Lower lobe of right lung (tissue), 2 donors: ENCODE measurements at regions not wholly inside any gene's neighbourhood (a gene's known extent, or its start where the extent isn't known, plus 50 kb on each side); places are given as distances from the start of the nearest gene placed in this dataset.

ENCODE experiments used
- ATAC-seq, 2 donors: fragments of 200-7000 bp; cut with Tn5 transposase; one replicate each; pipeline ENCODE4 v1.9.1; 2020 to 2022; ENCODE audit warnings: mild to moderate bottlenecking in 2 of 2, moderate library complexity in 2 of 2
- DNase-seq: peaks from one replicate; pipeline ENCODE4 v3.0.0-alpha.2; 2020
- H3K27ac ChIP-seq: fragments of 200-600 bp; one replicate; pipeline ENCODE4 v1.8.0; 2022
- H3K27me3 ChIP-seq: fragments of 200-600 bp; one replicate; pipeline ENCODE4 v1.8.0; 2022; ENCODE audit warnings: low read depth
- H3K36me3 ChIP-seq: fragments of 200-600 bp; one replicate; pipeline ENCODE4 v1.8.0; 2022; ENCODE audit warnings: mild to moderate bottlenecking
- H3K4me1 ChIP-seq: fragments of 200-600 bp; one replicate; pipeline ENCODE4 v1.8.0; 2022
- H3K4me3 ChIP-seq: fragments of 200-600 bp; one replicate; pipeline ENCODE4 v1.8.0; 2022; ENCODE audit warnings: mild to moderate bottlenecking
- H3K9me3 ChIP-seq: fragments of 200-600 bp; one replicate; pipeline ENCODE4 v1.8.0; 2022
- intact Hi-C: fragments of 100-400 bp; cut with DNase I; formaldehyde crosslinking; loops from one replicate; pipeline ENCODE4 v1.11.0; 2022
- TF ChIP-seq, protein P1 (sequence below): fragments of 200-600 bp; IDR thresholded peaks from one replicate; pipeline ENCODE4 v1.8.0; 2022; ENCODE audit warnings: antibody characterized with exemption, mild to moderate bottlenecking
- donor health status: DM: no; HTN: yes; CAD: no; lungs with severe emphysema.

DNA sequence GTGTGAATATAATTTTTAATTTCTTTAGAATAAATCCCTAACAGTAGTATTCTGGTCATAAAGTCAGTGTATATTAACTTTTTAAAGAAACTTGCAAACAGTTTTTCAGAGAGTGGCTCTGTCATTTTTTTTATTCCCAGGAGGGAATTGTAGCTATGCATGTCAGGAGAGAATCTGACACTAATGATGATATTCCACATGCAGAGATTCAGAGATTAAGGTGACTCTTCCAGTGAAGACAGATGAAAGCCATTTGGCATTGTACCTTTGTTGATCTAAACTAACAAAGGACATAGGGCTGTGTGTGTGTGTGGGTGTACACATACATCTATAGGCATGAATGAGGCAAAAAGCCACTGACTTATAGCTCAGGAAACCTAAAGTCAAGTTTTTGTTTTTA is 99.9 kb downstream of the TNFSF13B start:
- intact Hi-C loops, result no loop called here
- ATAC-seq, result no peak
- Histone ChIP-seq H3K27ac (no peak overlapping the region), H3K4me1 (no peaks in the 10 kb centered on the region), H3K4me3 (no peak overlapping the region), H3K27me3 (no peaks in the 10 kb centered on the region), H3K9me3 (peaks cover 4% of the 10 kb centered on the region), H3K36me3 (no peaks in the 10 kb centered on the region)
- no peak for DNase-seq
- TF ChIP-seq, protein P1, sequence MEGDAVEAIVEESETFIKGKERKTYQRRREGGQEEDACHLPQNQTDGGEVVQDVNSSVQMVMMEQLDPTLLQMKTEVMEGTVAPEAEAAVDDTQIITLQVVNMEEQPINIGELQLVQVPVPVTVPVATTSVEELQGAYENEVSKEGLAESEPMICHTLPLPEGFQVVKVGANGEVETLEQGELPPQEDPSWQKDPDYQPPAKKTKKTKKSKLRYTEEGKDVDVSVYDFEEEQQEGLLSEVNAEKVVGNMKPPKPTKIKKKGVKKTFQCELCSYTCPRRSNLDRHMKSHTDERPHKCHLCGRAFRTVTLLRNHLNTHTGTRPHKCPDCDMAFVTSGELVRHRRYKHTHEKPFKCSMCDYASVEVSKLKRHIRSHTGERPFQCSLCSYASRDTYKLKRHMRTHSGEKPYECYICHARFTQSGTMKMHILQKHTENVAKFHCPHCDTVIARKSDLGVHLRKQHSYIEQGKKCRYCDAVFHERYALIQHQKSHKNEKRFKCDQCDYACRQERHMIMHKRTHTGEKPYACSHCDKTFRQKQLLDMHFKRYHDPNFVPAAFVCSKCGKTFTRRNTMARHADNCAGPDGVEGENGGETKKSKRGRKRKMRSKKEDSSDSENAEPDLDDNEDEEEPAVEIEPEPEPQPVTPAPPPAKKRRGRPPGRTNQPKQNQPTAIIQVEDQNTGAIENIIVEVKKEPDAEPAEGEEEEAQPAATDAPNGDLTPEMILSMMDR, result no peak

DNA sequence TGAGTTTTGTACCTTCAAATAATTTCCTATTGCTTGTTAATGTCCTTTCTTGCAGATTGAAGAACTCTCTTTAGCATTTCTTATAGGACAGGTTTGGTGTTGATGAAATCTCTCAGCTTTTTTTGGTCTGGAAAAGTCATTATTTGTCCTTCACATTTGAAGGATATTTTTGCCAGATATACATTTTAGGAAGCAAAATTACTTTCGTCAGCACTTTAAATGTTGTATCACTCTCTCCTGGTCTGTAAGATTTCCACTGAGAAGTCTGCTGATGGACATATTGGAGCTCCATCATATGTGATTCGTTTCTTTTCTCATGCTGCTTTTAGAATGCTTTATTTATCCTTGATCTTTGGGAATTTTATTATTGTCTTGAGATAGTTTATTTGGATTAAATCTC is 105.5 kb downstream of the TNFSF13B start:
- DNase-seq (no peak), ATAC-seq (no peak)
- no peaks in the 10 kb centered on the region for H3K4me1 ChIP-seq
- H3K36me3 ChIP-seq, result no peaks in the 10 kb centered on the region
- intact Hi-C loops, result no loop called here
- H3K27me3 ChIP-seq, result no peaks in the 10 kb centered on the region
- TF ChIP-seq, protein P1, result no peak
- H3K27ac ChIP-seq, result no peak overlapping the region
- peaks cover 4% of the 10 kb centered on the region for H3K9me3 ChIP-seq
- no peak overlapping the region for H3K4me3 ChIP-seq

DNA sequence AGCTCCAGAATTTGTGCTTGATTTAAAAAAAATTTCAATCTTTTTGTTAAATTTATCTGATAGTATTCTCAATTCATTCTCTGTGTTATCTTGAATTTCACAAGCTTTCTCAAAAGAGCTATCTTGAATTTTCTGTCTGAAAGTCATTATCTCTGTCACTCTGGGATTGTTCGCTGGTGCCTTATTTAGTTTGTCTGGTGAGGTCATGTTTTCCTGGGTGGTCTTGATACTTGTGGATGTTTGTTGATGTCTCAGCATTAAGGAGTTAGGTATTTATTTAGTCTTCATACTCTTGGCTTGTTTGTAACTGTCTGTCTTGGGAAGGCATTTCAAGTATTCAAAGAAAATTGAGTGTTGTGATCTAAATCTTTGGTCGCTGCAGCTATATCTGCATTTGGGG is 106.3 kb downstream of the TNFSF13B start:
- DNase-seq (no peak), ATAC-seq (no peak)
- no peaks in the 10 kb centered on the region for H3K4me1 ChIP-seq
- no peak overlapping the region for H3K4me3 ChIP-seq
- no peaks in the 10 kb centered on the region for H3K36me3 ChIP-seq
- no peak overlapping the region for H3K27ac ChIP-seq
- H3K9me3 ChIP-seq, result peaks cover 4% of the 10 kb centered on the region
- intact Hi-C loops, result no loop called here
- TF ChIP-seq, protein P1, result no peak
- no peaks in the 10 kb centered on the region for H3K27me3 ChIP-seq

DNA sequence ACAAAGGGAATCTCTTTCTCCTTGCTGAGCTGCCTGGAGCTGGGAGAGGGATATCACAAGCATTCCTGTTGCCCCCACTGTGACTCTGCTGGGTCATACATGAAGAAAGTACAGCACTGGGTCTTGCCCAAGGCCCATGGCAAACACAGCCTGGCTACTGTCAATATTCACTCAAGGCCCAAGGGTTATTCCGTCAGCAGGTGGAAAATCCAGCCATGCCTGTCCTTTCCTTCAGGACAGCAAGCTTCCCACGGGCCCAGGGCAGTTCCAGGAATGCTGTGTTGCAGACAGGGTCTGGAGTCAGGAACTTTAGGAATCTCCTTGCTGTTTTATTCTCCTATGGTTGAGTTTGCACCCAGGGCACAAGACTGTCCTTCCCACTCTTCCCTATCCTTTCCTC is 106.8 kb downstream of the TNFSF13B start:
- peaks cover 2% of the 10 kb centered on the region for H3K9me3 ChIP-seq
- no peaks in the 10 kb centered on the region for H3K27me3 ChIP-seq
- DNase-seq (no peak), ATAC-seq (no peak)
- H3K36me3 ChIP-seq, result no peaks in the 10 kb centered on the region
- no peaks in the 10 kb centered on the region for H3K4me1 ChIP-seq
- H3K4me3 ChIP-seq, result no peak overlapping the region
- H3K27ac ChIP-seq, result no peak overlapping the region
- intact Hi-C loops, result no loop called here
- TF ChIP-seq, protein P1, result no peak

DNA sequence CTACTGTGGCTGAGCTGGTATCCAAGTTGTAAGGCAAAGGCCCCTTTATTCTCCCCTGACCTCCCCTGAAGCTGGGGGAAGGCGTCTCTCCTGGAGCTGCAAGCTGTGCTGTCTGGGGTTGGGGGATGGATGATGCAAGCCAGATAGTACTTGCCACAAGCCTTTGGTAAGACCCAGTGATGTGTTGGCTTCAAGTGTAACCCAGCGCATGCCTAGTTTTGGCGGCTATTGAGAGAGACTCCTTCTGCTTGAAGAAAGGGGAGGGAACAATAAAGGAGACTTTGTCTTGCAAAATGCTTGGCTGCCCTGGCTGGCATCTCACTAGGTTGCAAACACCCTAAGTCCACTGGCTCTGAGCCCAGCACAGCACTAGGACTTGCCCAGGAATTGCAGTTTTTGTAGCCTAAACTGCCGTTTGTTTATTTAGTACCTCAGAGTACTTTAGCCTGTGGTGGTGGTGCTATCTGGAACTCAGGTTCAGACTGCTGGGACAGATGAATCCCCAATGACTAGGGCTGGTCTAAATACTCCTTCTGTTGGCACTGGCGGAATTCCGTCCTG is 108.2 kb downstream of the TNFSF13B start:
- Histone ChIP-seq H3K9me3 (no peaks in the 10 kb centered on the region), H3K36me3 (no peaks in the 10 kb centered on the region), H3K27me3 (no peaks in the 10 kb centered on the region), H3K4me3 (no peak overlapping the region), H3K4me1 (no peaks in the 10 kb centered on the region), H3K27ac (no peak overlapping the region)
- ATAC-seq (no peak), DNase-seq (no peak)
- TF ChIP-seq, protein P1, result no peak
- intact Hi-C loops, result no loop called here

DNA sequence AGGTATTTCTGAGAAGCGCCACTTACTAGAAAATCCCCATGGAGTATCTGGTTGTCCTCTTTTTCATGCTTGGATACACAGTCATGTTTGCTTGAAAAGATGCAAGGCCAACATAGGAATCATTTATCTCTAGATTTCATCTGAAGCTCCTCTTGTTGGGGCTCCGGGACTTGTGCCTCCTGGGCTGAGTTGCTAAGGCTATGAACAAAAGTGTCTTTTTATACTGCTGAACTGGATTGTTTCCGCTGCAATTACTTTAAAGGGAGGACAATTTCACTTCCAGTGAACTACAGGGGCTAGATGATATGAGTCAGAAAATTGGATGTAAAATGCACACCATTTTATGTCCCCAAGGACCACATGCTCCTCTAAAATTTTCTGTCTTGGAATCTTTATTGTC is 114.1 kb downstream of the TNFSF13B start:
- ATAC-seq (no peak), DNase-seq (no peak)
- H3K4me3 ChIP-seq, result no peak overlapping the region
- H3K36me3 ChIP-seq, result no peaks in the 10 kb centered on the region
- no peak overlapping the region for H3K27ac ChIP-seq
- no peaks in the 10 kb centered on the region for H3K9me3 ChIP-seq
- no peaks in the 10 kb centered on the region for H3K4me1 ChIP-seq
- H3K27me3 ChIP-seq, result no peaks in the 10 kb centered on the region
- TF ChIP-seq, protein P1, result no peak
- intact Hi-C loops, result no loop called here
